ENCODE measurements at regions not wholly inside any gene's neighbourhood (a gene's known extent, or its start where the extent isn't known, plus 50 kb on each side); places are given as distances from the start of the nearest gene placed in this dataset.
A peak's percentile ranks its signal among the peaks of the same experiment; 100 is the strongest.
"Not testable (repeated sequence)": the region's sequence is repeated elsewhere in the genome, so short reads cannot be mapped to it uniquely, and the experiment has no call there.

GRCh38 chr12:63508543-63508942 lies 159.8 kb downstream of the DPY19L2 start:
- no peak for DNase-seq (ENCODE audit: insufficient read length, low spot score)
- no peak for FAIRE-seq

- no peak for FAIRE-seq
- no peak for DNase-seq (ENCODE audit: insufficient read length, low spot score)
These were observed 168.7 kb downstream of the DPY19L2 start for GRCh38 chr12:63499567-63499966.

- DNase-seq (ENCODE audit: insufficient read length, low spot score): no peak
- no peak for FAIRE-seq
These were observed 170.1 kb downstream of the DPY19L2 start for GRCh38 chr12:63498239-63498638.

GRCh38 chr12:63496654-63497053 lies 171.6 kb downstream of the DPY19L2 start:
- DNase-seq (ENCODE audit: insufficient read length, low spot score): no peak
- FAIRE-seq: no peak

- DNase-seq (ENCODE audit: insufficient read length, low spot score): no peak
- FAIRE-seq: no peak
These were observed 172.3 kb downstream of the DPY19L2 start for GRCh38 chr12:63495974-63496373.

- DNase-seq (ENCODE audit: insufficient read length, low spot score); FAIRE-seq: not testable (repeated sequence)
These were observed 174.9 kb downstream of the DPY19L2 start for GRCh38 chr12:63493357-63493756.

GRCh38 chr12:63480186-63480585 lies 188.1 kb downstream of the DPY19L2 start:
- no peak for FAIRE-seq
- DNase-seq (ENCODE audit: insufficient read length, low spot score): no peak

- FAIRE-seq (no peak), DNase-seq (ENCODE audit: insufficient read length, low spot score) (no peak)
These were observed 198.1 kb downstream of the DPY19L2 start for GRCh38 chr12:63470161-63470560.

- DNase-seq (ENCODE audit: insufficient read length, low spot score): no peak
- no peak for FAIRE-seq
These were observed 200.3 kb downstream of the DPY19L2 start for GRCh38 chr12:63467951-63468350.

- no peak for DNase-seq (ENCODE audit: insufficient read length, low spot score)
- FAIRE-seq: no peak
These were observed 210.4 kb downstream of the DPY19L2 start for GRCh38 chr12:63457857-63458256.

- DNase-seq (ENCODE audit: insufficient read length, low spot score) (no peak), FAIRE-seq (no peak)
These were observed 210.9 kb downstream of the DPY19L2 start for GRCh38 chr12:63457428-63457827.

GRCh38 chr12:63450816-63451215 lies 217.5 kb downstream of the DPY19L2 start:
- no peak for FAIRE-seq
- no peak for DNase-seq (ENCODE audit: insufficient read length, low spot score)

- DNase-seq (ENCODE audit: insufficient read length, low spot score) (no peak), FAIRE-seq (no peak)
These were observed 218.0 kb downstream of the DPY19L2 start for GRCh38 chr12:63450334-63450733.

- DNase-seq (ENCODE audit: insufficient read length, low spot score) (no peak), FAIRE-seq (no peak)
These were observed 222.9 kb downstream of the DPY19L2 start for GRCh38 chr12:63445224-63445880.

- no peak for FAIRE-seq
- DNase-seq (ENCODE audit: insufficient read length, low spot score): no peak
These were observed 228.2 kb downstream of the DPY19L2 start for GRCh38 chr12:63440048-63440447.

GRCh38 chr12:63434384-63434783 lies 233.9 kb downstream of the DPY19L2 start:
- not testable (repeated sequence) for FAIRE-seq; DNase-seq (ENCODE audit: insufficient read length, low spot score)

GRCh38 chr12:63427969-63428368 lies 240.3 kb downstream of the DPY19L2 start:
- FAIRE-seq; DNase-seq (ENCODE audit: insufficient read length, low spot score): not testable (repeated sequence)

- not testable (repeated sequence) for FAIRE-seq; DNase-seq (ENCODE audit: insufficient read length, low spot score)
These were observed 241.3 kb downstream of the DPY19L2 start for GRCh38 chr12:63427029-63427428.

- DNase-seq (ENCODE audit: insufficient read length, low spot score): no peak
- FAIRE-seq: no peak
These were observed 243.6 kb downstream of the DPY19L2 start for GRCh38 chr12:63424671-63425070.

- no peak for FAIRE-seq
These were observed 244.5 kb downstream of the DPY19L2 start for GRCh38 chr12:63423839-63424238.

GRCh38 chr12:63420206-63420644 lies 248.1 kb downstream of the DPY19L2 start:
- FAIRE-seq (peak; percentile 78), DNase-seq (ENCODE audit: insufficient read length, low spot score) (peak; percentile 36)

More at GRCh38 chr12:63423839-63424238, 244.5 kb downstream of the DPY19L2 start:
- no peak for DNase-seq (ENCODE audit: insufficient read length, low spot score)

- FAIRE-seq (no peak), DNase-seq (ENCODE audit: insufficient read length, low spot score) (no peak)
These were observed 249.1 kb downstream of the DPY19L2 start for GRCh38 chr12:63419154-63419553.

- FAIRE-seq: no peak
These were observed 251.5 kb downstream of the DPY19L2 start for GRCh38 chr12:63416788-63417187.

More at GRCh38 chr12:63416788-63417187, 251.5 kb downstream of the DPY19L2 start:
- DNase-seq (ENCODE audit: insufficient read length, low spot score): no peak
